WTC11 (cell line): ENCODE measurements at regions not wholly inside any gene's neighbourhood (a gene's known extent, or its start where the extent isn't known, plus 50 kb on each side); places are given as distances from the start of the nearest gene placed in this dataset.

ENCODE experiments used
- CREB1 ChIP-seq: sonication (generic); formaldehyde crosslinking; IDR thresholded peaks from 2 replicates; pipeline ENCODE4 v1.8.0; 2023; ENCODE audit warnings: mild to moderate bottlenecking, missing genetic modification reagents
- CTCF ChIP-seq: fragments of 200-600 bp; IDR thresholded peaks from 2 replicates; pipeline ENCODE4 v1.8.0; 2022; ENCODE audit warnings: antibody characterized with exemption
- SOX15 ChIP-seq: fragments of 250-450 bp; sonication (Bioruptor Pico); IDR thresholded peaks from 2 replicates; pipeline ENCODE4 v1.9.0; 2021; ENCODE audit warnings: mild to moderate bottlenecking
- USF2 ChIP-seq: sonication (generic); formaldehyde crosslinking; IDR thresholded peaks from 2 replicates; pipeline ENCODE4 v1.8.1; 2023; ENCODE audit warnings: mild to moderate bottlenecking, missing genetic modification reagents, moderate library complexity
- ZNF317 ChIP-seq: sonication (generic); formaldehyde crosslinking; IDR thresholded peaks from 2 replicates; pipeline ENCODE4 v1.8.1; 2023; ENCODE audit warnings: low read depth, mild to moderate bottlenecking, moderate library complexity, missing genetic modification reagents, borderline replicate concordance

DNA sequence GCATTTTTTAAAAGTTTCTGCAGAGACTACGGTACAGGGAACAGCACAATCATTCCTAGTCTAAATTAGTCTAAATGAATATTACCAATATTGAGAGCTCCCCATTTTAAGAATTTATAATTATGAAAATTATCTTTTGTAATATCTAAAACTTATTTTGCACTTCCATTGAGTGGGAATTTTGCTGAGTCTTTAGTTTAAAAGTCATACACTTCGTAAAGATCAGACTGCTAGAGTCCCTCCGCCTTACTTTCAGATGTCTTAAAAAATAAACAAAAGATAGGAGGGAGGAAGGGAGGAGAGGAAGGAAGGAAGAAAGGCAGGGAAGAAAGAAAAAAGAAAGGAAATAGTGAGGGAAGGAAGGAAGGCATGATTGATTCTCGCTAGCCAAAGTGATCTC is 278.2 kb upstream of the PRDM1 start:
- no peak for TF ChIP-seq ZNF317 (CRISPR knock-in tag)
- no peak for TF ChIP-seq USF2 (CRISPR knock-in tag)
- no peak for TF ChIP-seq CREB1
- TF ChIP-seq CTCF: no peak
- TF ChIP-seq SOX15 (CRISPR knock-in tag): no peak
